Retinal pigment epithelial cell (primary cell): ENCODE measurements at regions not wholly inside any gene's neighbourhood (a gene's known extent, or its start where the extent isn't known, plus 50 kb on each side); places are given as distances from the start of the nearest gene placed in this dataset.

Experiments used
- DNase-seq: peaks from one replicate; pipeline ENCODE4 v3.0.0-alpha.2; 2010; ENCODE audit warnings: low read depth
- H3K4me3 ChIP-seq: 2 replicates; pipeline ENCODE4 v1.5.1; 2011; ENCODE audit warnings: mild to moderate bottlenecking, low read length, control low read depth, moderate library complexity
- CTCF ChIP-seq: conservative IDR thresholded peaks from 2 replicates; pipeline ENCODE4 v1.5.1; 2011; ENCODE audit warnings: low read depth, low read length, control low read depth, inconsistent platforms

- H3K4me3 ChIP-seq = no peak overlapping the region
These were observed 126.2 kb upstream of the KLF6 start for GRCh38 chr10:3911241-3911640.

GRCh38 chr10:3909339-3909738, 124.3 kb upstream of the KLF6 start:
- DNase-seq = no peak
- no peak overlapping the region for H3K4me3 ChIP-seq
- no peak for TF ChIP-seq CTCF

More at GRCh38 chr10:3911241-3911640, 126.2 kb upstream of the KLF6 start:
- no peak for TF ChIP-seq CTCF
- DNase-seq = no peak

- no peak for DNase-seq
- H3K4me3 ChIP-seq = no peak overlapping the region
- no peak for TF ChIP-seq CTCF
These were observed 123.2 kb upstream of the KLF6 start for GRCh38 chr10:3908183-3908582.

- no peak for DNase-seq
- no peak for TF ChIP-seq CTCF
- H3K4me3 ChIP-seq = no peak overlapping the region
These were observed 122.5 kb upstream of the KLF6 start for GRCh38 chr10:3907514-3907913.

DNA sequence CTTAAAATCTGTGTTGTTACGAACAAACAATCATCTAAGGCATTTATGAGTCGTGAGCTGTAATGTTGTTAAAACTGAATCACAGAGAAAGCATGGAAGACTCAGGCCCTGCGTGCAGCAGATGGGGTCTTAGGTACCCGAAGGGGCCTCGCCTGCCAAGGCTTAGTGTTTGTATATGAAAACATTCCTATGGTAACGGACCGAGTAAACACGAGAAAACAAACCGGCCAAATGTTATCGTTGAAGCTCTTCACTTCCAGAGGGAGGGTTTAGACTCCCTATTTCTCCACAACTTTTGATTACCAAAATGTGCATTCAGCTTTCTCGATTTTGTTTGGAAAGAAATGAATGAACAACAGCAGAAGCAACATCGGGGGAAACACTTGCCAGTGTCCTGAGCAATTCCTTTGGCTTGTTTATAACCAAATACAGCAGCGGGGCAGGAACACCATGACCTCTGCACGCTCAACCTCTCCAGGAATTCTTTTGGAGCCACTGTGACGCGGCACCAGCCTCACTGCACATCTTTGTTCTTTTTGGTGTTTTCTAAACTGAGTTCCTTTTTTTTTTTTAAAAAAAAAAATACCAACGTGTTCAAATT, 121.6 kb upstream of the KLF6 start:
- TF ChIP-seq CTCF = no peak
- H3K4me3 ChIP-seq = no peak overlapping the region
- DNase-seq = no peak

GRCh38 chr10:3904419-3904960, 119.5 kb upstream of the KLF6 start:
- no peak for DNase-seq
- TF ChIP-seq CTCF = no peak
- H3K4me3 ChIP-seq = no peak overlapping the region

DNA sequence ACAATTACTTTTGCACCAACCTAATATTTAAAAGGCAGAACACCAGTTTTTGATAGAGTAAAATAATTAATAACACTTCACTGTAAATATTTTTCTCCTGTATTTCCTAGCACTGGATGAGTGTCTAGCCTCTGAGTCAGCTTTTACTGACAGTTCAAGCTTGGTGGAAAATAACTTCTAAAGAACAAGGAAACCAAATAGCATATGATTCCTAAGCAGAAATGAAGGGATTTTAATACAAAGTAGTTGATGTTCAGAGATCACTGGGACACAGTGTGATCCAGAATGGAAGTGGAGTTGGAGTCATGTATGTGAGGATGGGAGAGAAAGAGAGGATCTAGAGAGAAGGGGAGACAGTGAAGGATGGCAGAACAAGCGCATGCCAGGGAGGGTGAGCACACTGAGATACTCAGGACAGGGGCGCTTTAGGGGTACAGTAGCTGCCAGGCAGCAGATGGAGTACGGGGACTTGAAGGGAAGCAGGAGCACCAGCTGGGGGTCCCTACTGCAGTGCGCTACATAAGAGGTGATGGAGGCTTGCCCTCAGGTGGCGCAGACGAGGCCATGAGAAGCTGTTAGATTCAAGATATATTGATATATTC, 117.9 kb upstream of the KLF6 start:
- no peak for DNase-seq
- no peak for TF ChIP-seq CTCF

More for the DNA sequence above, 117.9 kb upstream of the KLF6 start:
- no peak overlapping the region for H3K4me3 ChIP-seq
